Activated naive CD4-positive, alpha-beta T cell treated with anti-CD3 and anti-CD28 coated beads, Interleukin-2, amount 50 U/mL, for 16 hours (primary cell): ENCODE measurements at regions not wholly inside any gene's neighbourhood (a gene's known extent, or its start where the extent isn't known, plus 50 kb on each side); places are given as distances from the start of the nearest gene placed in this dataset.

Experiments
- DNase-seq: peaks from one replicate; pipeline ENCODE4 v3.0.0-alpha.2; 2020

DNA sequence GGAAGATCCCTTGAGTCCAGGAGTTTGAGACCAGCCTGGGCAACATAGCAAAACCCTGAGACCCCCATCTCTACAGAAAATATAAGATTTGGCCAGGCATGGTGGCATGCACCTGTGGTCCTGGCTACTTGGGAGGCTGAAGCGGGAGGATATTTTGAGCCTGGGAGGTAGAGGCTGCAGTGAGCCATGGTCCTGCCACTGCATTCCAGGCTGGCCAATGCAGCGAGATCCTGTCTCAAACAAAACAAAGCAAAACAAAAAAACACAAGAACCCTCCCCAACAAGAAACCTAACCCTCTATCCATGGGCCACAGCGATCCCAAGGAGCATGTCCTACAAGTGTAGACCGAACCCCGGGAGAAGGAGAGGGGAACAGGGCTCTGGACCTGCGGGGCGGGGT lies 133.3 kb downstream of the MGAT5B start:
- no peak for DNase-seq

DNA sequence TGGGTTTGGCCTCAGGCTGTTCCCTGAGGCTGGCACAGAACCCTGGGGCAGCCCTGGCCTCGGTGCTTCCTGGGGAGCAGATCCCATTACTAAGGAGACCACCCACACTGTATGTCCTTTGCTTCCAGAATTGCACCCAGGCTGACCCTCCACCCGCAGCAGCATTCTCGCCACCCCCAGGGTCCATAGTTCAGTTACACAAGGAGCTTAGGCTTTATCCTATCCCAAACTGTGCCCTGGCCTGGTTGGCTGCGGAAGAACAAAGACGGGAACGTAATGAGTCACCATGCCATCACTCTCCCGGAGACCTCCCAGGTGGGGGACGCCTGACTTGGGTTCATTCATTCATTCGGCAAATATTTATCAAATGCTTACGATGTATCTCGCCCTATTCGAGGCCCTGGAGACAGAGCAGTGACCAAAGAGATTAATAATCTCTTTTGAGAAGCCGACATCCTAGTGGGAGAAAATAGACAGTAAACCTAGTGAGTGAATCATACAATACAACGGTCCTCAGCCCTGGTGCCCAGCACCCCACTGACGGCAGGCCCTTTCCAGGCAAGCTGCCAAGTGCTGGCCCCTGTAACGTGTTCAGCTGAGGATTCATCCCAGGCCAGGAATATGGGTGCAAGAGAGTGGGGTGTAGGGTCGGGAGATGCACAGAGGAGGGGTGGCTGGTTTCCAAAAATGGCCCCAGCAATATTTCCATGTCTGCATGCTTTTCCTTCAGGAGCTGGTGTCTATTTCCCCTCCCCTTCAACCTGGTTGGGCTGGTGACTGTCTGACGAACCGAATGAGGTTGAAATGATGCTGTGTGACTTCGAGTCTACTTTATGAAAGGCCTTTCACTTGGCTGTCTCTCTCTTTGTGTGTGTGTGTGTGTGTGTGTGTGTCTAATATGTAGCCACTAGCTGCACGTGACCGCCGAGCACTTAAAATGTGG lies 134.2 kb downstream of the MGAT5B start:
- no peak for DNase-seq

GRCh38 chr17:77003699-77004098 lies 135.5 kb downstream of the MGAT5B start:
- DNase-seq, result no peak

- DNase-seq, result no peak
Observed at GRCh38 chr17:77006971-77007649, 133.7 kb upstream of the SEC14L1 start.

GRCh38 chr17:77009877-77010276 lies 130.9 kb upstream of the SEC14L1 start:
- DNase-seq, result no peak

- DNase-seq, result no peak
Observed at GRCh38 chr17:77010667-77011066, 130.1 kb upstream of the SEC14L1 start.

GRCh38 chr17:77011173-77012011 lies 129.4 kb upstream of the SEC14L1 start:
- peak; percentile 58 for DNase-seq

- DNase-seq, result no peak
Observed at GRCh38 chr17:77018504-77018903, 122.3 kb upstream of the SEC14L1 start.

GRCh38 chr17:77019893-77020379 lies 120.8 kb upstream of the SEC14L1 start:
- no peak for DNase-seq

DNA sequence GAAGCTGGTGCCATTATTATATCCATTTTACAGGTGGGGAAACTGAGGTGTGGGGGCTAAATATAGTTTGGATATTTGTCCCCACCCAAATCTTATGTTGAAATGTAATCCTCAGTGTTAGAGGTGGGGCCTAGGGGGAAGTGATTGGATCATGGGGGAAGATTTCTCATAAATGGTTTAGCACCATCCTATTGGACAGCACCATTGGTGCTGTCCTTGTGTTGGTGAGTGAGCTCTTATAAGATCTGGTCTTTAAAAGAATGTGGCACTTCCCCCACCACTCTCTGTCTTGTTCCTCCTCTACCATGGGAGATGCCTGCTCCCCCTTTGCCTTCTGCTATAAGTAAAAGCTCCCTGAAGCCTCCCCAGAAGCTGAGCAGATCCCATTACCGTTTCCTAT lies 119.8 kb upstream of the SEC14L1 start:
- DNase-seq, result no peak

DNA sequence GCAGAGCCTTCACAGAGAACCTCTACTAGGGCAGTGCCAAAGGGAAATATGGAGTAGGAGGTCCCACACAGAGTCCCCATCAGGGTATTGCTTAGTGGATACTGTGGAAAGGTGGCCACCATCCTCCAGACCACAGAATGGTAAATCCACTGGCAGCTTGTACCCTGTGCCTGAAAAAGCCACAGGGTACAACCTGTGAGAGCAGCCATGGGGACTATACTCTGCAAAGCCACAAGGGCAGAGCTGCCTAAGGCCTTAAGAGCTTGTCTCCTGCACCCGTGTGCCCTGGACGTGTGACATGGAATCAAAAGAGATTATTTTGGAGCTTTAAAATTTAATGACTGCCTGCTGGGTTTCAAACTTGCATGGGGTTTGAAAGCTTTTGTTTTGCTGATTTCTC lies 118.0 kb upstream of the SEC14L1 start:
- no peak for DNase-seq

DNA sequence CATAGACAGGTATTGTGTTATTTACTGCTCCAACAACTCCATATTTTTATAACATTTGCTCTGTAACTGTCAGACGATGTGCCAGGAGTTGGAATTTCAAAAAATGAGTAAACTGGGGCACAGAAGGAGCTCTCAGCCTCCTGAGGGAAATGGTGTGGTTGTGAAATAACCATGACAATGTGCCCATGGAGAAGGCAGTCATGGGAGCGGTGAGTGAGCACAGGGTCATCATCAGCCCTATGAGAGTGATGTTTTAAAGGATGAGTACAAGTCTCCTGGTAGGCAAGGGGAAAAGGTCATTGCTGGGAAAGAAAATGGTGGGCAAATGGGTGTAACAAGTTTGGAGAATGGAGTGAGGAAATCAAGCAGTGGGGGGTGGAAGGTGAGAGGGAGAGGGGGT lies 115.0 kb upstream of the SEC14L1 start:
- no peak for DNase-seq

DNA sequence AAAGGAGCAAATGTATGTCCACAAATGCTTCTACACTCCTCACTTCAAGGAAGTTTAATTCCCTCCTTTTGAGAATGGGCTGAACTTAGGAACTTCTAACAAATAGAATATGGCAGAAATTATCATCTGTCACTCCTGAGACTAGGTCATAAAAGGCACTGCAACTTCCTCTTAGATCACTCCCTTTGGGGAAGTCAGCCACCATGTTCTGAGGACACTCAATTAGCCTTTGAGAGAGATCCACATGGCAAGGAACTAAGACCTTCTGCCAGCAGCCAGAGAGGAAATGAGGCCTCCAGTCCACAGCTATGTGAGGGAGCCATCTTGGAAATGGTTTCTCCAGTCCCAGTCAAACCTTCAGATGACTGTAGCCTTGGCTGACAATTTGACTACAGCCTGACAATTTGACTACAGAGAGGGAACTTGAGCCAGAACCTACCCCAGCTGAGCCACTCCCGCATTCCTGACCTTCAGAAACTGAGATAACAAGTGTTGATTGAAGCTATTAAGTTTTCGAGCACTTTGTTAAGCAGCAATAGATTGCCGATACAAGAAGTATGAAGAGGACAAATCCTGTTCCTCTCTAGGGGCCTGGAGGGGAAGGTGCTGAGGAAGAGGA lies 113.4 kb upstream of the SEC14L1 start:
- DNase-seq, result no peak

GRCh38 chr17:77028900-77029299 lies 111.9 kb upstream of the SEC14L1 start:
- no peak for DNase-seq

DNA sequence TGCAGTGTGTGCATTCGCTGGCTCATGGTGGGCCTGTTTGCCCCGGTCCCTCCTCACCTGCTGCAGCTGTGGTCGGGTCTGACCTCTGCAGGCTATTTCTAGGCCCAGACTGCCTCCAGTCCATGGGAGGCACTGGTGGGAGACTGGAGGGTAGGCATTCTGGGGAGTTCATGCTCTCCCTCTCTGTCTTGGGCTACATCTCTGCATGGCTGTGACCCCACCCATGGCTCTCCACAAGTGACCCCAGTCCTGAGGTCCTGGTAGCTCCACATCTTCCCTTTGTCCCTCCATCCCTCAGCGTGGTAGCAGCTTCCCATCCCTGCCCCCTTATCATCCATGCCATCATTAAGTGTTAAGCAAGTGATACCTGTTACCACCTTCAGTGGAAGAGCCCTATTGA lies 107.8 kb upstream of the SEC14L1 start:
- DNase-seq, result no peak

GRCh38 chr17:77033892-77034404 lies 106.8 kb upstream of the SEC14L1 start:
- DNase-seq, result no peak

GRCh38 chr17:77034677-77035424 lies 105.9 kb upstream of the SEC14L1 start:
- no peak for DNase-seq

DNA sequence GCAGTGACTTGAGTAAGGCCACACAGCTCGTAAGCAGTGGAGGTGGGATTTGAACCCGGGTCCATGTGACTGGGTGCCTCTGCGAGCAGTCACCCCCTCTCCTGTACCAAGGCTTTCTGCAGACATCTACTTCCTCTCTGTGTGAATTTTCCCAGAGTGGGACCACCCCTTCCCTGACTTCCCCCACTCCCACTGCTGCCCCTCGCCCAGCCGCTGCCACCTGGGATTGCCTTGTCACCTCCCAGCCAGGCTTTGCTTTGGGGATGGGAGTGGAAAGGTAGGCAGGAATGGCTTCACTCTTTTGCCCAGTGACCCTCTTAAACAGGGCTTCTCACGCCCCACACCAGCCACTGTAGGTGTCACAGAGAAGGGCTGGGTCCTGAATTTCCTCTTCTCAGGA lies 105.2 kb upstream of the SEC14L1 start:
- no peak for DNase-seq

- no peak for DNase-seq
Observed at GRCh38 chr17:77036136-77036840, 104.5 kb upstream of the SEC14L1 start.

DNA sequence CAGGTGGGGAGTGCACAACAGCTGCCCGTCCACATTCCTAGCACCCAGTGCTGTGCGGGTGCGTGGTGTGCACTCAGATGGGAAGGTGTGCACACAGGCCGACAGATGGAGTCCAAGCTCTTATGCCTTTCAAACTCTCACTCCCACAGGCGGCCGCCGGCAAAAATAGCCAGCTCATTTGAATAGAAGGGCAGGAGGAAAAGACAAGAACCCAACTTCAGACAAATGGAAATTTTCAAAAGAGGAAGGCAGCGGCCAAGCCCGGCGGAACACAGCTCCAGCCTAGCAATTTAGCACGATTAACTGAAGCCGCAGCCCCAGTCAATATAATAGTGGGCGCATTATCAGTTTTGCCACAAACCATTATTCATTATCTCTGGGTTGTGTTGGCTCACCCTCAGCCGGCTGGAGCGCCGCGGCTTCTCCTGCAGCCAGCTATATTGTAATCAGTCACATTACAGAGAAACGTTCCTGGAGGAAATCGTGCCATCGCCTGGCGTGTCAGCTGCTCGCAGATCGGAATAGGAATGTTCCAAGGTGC lies 103.9 kb upstream of the SEC14L1 start:
- DNase-seq, result no peak

GRCh38 chr17:77037943-77038342 lies 102.8 kb upstream of the SEC14L1 start:
- no peak for DNase-seq
